B cell (primary cell): ENCODE measurements at regions not wholly inside any gene's neighbourhood (a gene's known extent, or its start where the extent isn't known, plus 50 kb on each side); places are given as distances from the start of the nearest gene placed in this dataset.

ENCODE experiments used
- ATAC-seq: fragments of 200-7000 bp; cut with Tn5 transposase; one replicate; pipeline ENCODE4 v1.10.0; 2021; ENCODE audit warnings: low read depth, mild to moderate bottlenecking, moderate number of reproducible peaks, moderate library complexity
- CTCF ChIA-PET: fragments of 350-600 bp; sonication (Branson Sonifier 250); formaldehyde crosslinking; loops from one replicate; lab custom pipeline; 2021; ENCODE audit warnings: antibody characterized with exemption, inconsistent platforms; lab: Charles Lee
- POLR2A ChIA-PET: fragments of 350-600 bp; sonication (Branson Sonifier 250); formaldehyde crosslinking; loops from one replicate; lab custom pipeline; 2021; ENCODE audit warnings: antibody characterized with exemption; lab: Charles Lee
- DNase-seq: peaks from one replicate; pipeline ENCODE4 v3.0.0; 2013
- H2AFZ ChIP-seq: 2 replicates; pipeline ENCODE4 v1.6.1; 2012; ENCODE audit warnings: mild to moderate bottlenecking, low read depth, low read length; ENCODE audit not compliant: insufficient read depth, poor library complexity, severe bottlenecking
- H3K27ac ChIP-seq, 2 donors: 1 replicate in 1 of 2; 2 replicates in 1 of 2; pipeline ENCODE4 v1.5.1; 2012 to 2013; ENCODE audit warnings: low read length in 2 of 2, mild to moderate bottlenecking in 2 of 2, moderate library complexity in 1 of 2
- H3K27me3 ChIP-seq, 4 experiments: fragments of 200-600 bp in 1 of 4; sonication (generic) in 1 of 4; replicated peaks in 1 of 4; 1 replicate in 2 of 4; 2 replicates in 2 of 4; pipeline versions ENCODE4 v1.6.1 to v1.7.0; 2013 to 2016; ENCODE audit warnings: low read length in 3 of 4, mild to moderate bottlenecking in 2 of 4, mixed read lengths in 1 of 4, moderate library complexity in 1 of 4; ENCODE audit not compliant: insufficient read depth in 4 of 4, control insufficient read depth in 3 of 4; ENCODE audit errors: control extremely low read depth in 1 of 4
- H3K36me3 ChIP-seq, 2 experiments: replicated peaks in 1 of 2; 1 replicate in 1 of 2; 2 replicates in 1 of 2; pipeline versions ENCODE4 v1.6.1 to v1.7.1; 2013; ENCODE audit warnings: low read length in 1 of 2; ENCODE audit not compliant: insufficient read depth in 2 of 2, control insufficient read depth in 1 of 2; ENCODE audit errors: control extremely low read depth in 1 of 2, extremely low read depth in 1 of 2
- H3K4me1 ChIP-seq, 2 donors: fragments of 200-600 bp in 1 of 2; sonication (generic) in 1 of 2; 1 replicate in 1 of 2; 2 replicates in 1 of 2; pipeline versions ENCODE4 v1.5.1 to v1.6.1; 2013 to 2017; ENCODE audit warnings: low read length in 2 of 2; ENCODE audit not compliant: control insufficient read depth in 2 of 2, insufficient read depth in 2 of 2
- H3K4me2 ChIP-seq: replicated peaks from 2 replicates; pipeline ENCODE3; 2012; ENCODE audit warnings: mild to moderate bottlenecking, low read depth, low read length; ENCODE audit not compliant: poor library complexity, severe bottlenecking
- H3K4me3 ChIP-seq, 5 experiments: fragments of 200-600 bp in 1 of 5; sonication (generic) in 1 of 5; 1 replicate in 3 of 5; 2 replicates in 2 of 5; pipeline versions ENCODE4 v1.5.1 to v1.7.0; 2011 to 2016; ENCODE audit warnings: low read length in 4 of 5, mild to moderate bottlenecking in 4 of 5, low read depth in 2 of 5, control low read depth in 1 of 5, moderate library complexity in 1 of 5; ENCODE audit not compliant: insufficient read depth in 1 of 5; ENCODE audit errors: control extremely low read depth in 1 of 5, extremely low read depth in 1 of 5
- H3K79me2 ChIP-seq: fragments of 200-600 bp; sonication (generic); one replicate; pipeline ENCODE4 v1.6.0; 2016; ENCODE audit warnings: low read length; ENCODE audit not compliant: control insufficient read depth, insufficient read depth
- H3K9ac ChIP-seq: fragments of 200-600 bp; sonication (generic); 2 replicates; pipeline ENCODE4 v1.6.1; 2017; ENCODE audit warnings: mild to moderate bottlenecking, low read length, moderate library complexity
- H3K9me3 ChIP-seq, 3 donors: one replicate each; pipeline versions ENCODE4 v1.6.1 to v1.7.1; 2013; ENCODE audit warnings: low read length in 2 of 3; ENCODE audit not compliant: control insufficient read depth in 2 of 3, insufficient read depth in 1 of 3; ENCODE audit errors: control extremely low read depth in 1 of 3
- H4K20me1 ChIP-seq: 2 replicates; pipeline ENCODE4 v1.6.0; 2012; ENCODE audit warnings: mild to moderate bottlenecking, low read length; ENCODE audit not compliant: insufficient read depth, control insufficient read depth, poor library complexity, severe bottlenecking
- H3K27ac Mint-ChIP-seq: one replicate; pipeline ENCODE4 v1.8.0; 2021; ENCODE audit warnings: mixed read lengths
- H3K27me3 Mint-ChIP-seq: one replicate; pipeline ENCODE4 v1.8.0; 2021; ENCODE audit warnings: mixed read lengths
- H3K4me1 Mint-ChIP-seq: one replicate; pipeline ENCODE4 v1.8.0; 2021; ENCODE audit warnings: mixed read lengths
- H3K4me3 Mint-ChIP-seq: one replicate; pipeline ENCODE4 v1.8.0; 2021; ENCODE audit warnings: mixed read lengths
- H3K9me3 Mint-ChIP-seq: one replicate; pipeline ENCODE4 v1.8.0; 2022; ENCODE audit warnings: mixed read lengths; ENCODE audit not compliant: insufficient read depth
- CTCF ChIP-seq: fragments of 200-600 bp; IDR thresholded peaks from one replicate; pipeline ENCODE4 v1.8.0; 2022; ENCODE audit warnings: antibody characterized with exemption, mild to moderate bottlenecking
- EZH2 ChIP-seq: IDR thresholded peaks from 2 replicates; pipeline ENCODE4 v1.6.1; 2012; ENCODE audit warnings: borderline replicate concordance, low read depth, mild to moderate bottlenecking, moderate library complexity, low read length; ENCODE audit not compliant: insufficient read depth, poor library complexity, severe bottlenecking
- WGBS: methylation state at CpG from one replicate; pipeline ENCODE4 v1.1.5; 2013; ENCODE audit warnings: missing lambda C conversion rate; ENCODE audit not compliant: insufficient coverage; 5-methylcytosine and 5-hydroxymethylcytosine counted together
- intact Hi-C: fragments of 100-400 bp; cut with micrococcal nuclease; formaldehyde crosslinking; loops from one replicate; pipeline ENCODE4 v1.10.0; 2022

DNA sequence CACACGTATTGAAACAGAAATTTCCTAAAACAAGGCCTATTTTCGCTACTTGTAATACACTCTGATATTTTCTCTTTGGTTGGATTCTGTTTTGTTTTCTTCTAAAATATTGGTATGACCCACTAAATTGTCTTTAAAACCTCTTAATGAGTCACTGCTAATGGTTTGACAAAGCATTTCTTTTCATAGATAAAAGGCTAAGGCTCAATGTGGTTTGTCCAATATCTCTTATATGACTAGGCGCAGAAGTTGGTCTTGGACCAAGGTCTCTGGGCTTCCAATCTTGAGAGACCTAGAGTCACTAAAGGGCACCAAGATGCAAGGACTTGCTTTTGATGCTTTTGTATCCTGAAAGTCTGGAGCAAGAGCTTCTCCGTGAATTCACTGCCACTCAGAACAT is 498.2 kb upstream of the TCF4 start:
- WGBS = 100% methylated on average over 2 of the region's 4 CpGs

DNA sequence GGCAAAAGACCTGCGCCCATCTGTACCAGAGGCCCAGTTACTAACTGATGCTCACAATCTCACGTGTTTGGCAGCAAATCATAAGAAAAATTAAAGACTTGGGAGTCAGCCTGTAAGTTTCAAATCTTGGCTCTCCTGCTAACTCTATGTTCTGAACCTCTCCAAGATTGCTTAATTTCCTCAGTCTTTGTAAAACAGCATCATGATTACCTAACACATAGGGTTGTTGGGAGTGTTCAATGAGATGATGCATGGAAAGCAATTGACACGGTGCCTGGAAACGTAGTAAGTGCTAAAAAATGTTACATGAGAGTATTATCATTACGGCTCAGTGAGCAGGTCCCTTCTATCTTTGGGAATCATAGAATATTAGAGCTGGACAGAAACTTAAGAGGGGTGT is 497.6 kb upstream of the TCF4 start:
- no peaks in the 10 kb centered on the region for H3K79me2 ChIP-seq
- Mint-ChIP-seq H3K4me3 (no peak overlapping the region), H3K9me3 (no peaks in the 10 kb centered on the region), H3K27ac (no peak overlapping the region), H3K27me3 (no peaks in the 10 kb centered on the region), H3K4me1 (peaks cover 17% of the 10 kb centered on the region)
- 89% methylated on average over 4 of the region's 5 CpGs for WGBS
- H3K4me1 ChIP-seq = peaks cover 19 to 20% of the 10 kb centered on the region in 2 donors
- no peaks in the 10 kb centered on the region for H3K9me3 ChIP-seq
- H4K20me1 ChIP-seq = no peaks in the 10 kb centered on the region
- ATAC-seq = no peak
- H3K27me3 ChIP-seq = no peaks in the 10 kb centered on the region
- H3K4me2 ChIP-seq = no peak overlapping the region
- no peak overlapping the region for H3K4me3 ChIP-seq
- intact Hi-C loops = no loop called here
- TF ChIP-seq EZH2 (no peak), CTCF (no peak)
- H3K36me3 ChIP-seq = no peaks in the 10 kb centered on the region
- no peak overlapping the region for H2AFZ ChIP-seq
- DNase-seq = no peak
- ChIA-PET CTCF (no interaction called here), POLR2A (no interaction called here)
- no peak overlapping the region for H3K27ac ChIP-seq
- H3K9ac ChIP-seq = no peak overlapping the region

More for the DNA sequence above, 498.2 kb upstream of the TCF4 start:
- Histone ChIP-seq H2AFZ (no peak overlapping the region), H4K20me1 (no peaks in the 10 kb centered on the region), H3K4me1 (peaks cover 19 to 24% of the 10 kb centered on the region in 2 donors), H3K79me2 (no peaks in the 10 kb centered on the region), H3K9ac (no peak overlapping the region), H3K9me3 (no peaks in the 10 kb centered on the region), H3K27ac (no peak overlapping the region), H3K4me3 (no peak overlapping the region), H3K36me3 (no peaks in the 10 kb centered on the region), H3K27me3 (no peaks in the 10 kb centered on the region), H3K4me2 (no peak overlapping the region)
- DNase-seq = no peak
- H3K4me1 Mint-ChIP-seq = peaks cover 19% of the 10 kb centered on the region
- intact Hi-C loops = no loop called here
- H3K9me3 Mint-ChIP-seq = no peaks in the 10 kb centered on the region
- ChIA-PET CTCF (no interaction called here), POLR2A (no interaction called here)
- TF ChIP-seq EZH2 = no peak
- no peak for TF ChIP-seq CTCF
- no peaks in the 10 kb centered on the region for H3K27me3 Mint-ChIP-seq
- H3K27ac Mint-ChIP-seq = no peak overlapping the region
- no peak for ATAC-seq
- H3K4me3 Mint-ChIP-seq = no peak overlapping the region
